GM10248 (cell line): ENCODE measurements at regions not wholly inside any gene's neighbourhood (a gene's known extent, or its start where the extent isn't known, plus 50 kb on each side); places are given as distances from the start of the nearest gene placed in this dataset.

Source experiments
- CTCF ChIA-PET: fragments of 300-600 bp; sonication (Branson Sonifier 250); formaldehyde crosslinking; extraction: SDS; loops from one replicate; lab custom pipeline; 2021; ENCODE audit warnings: antibody characterized with exemption; lab: Yijun Ruan, JAX
- POLR2A ChIA-PET: fragments of 350-650 bp; sonication (Branson Sonifier 250); formaldehyde crosslinking; extraction: SDS; loops from one replicate; lab custom pipeline; 2020; ENCODE audit warnings: antibody characterized with exemption; lab: Yijun Ruan, JAX
- DNase-seq: peaks from one replicate; pipeline ENCODE4 v3.0.0; 2012; ENCODE audit errors: extremely low spot score
- TF ChIP-seq, protein P1 (sequence below): IDR thresholded peaks from 2 replicates; pipeline ENCODE4 v1.5.1; 2012; ENCODE audit warnings: mild to moderate bottlenecking, low read depth; ENCODE audit errors: extremely low read depth, missing control alignments, control extremely low read depth

DNA sequence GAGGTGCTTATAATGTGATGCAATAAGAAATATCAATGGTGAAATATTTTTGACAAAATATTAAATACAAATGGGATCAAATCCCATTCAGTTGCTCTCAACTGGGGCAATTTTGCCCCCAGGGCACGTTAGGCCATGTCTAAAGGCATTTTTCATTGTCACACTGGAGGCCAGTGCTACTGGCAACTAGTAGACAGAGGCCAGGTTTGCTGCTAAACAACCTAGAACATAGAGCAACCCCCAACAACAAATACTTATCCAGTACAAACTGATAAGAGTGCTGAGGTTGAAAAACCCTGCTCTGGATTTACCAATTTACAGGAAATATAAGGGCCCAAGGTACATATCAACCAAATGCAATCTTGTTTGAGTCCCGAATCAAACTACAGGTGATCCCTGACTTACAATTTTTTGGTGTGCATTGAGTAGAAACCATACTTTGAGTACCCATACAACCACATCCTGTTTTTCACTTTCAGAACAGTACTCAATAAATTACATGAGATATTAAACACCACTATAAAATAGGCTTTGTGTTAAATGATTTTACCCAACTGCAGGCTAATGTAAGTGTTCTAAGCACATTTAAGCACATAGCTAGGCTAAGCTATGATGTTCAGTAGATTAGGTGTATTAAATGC is 237.5 kb downstream of the HNRNPD start:
- ChIA-PET POLR2A (no interaction called here), CTCF (interaction anchor here (1.3 kb wide), 1 partner anchor 17 kb away, joined by 3 read pairs; no protein-coding TSS in a partner anchor)
- TF ChIP-seq, protein P1, sequence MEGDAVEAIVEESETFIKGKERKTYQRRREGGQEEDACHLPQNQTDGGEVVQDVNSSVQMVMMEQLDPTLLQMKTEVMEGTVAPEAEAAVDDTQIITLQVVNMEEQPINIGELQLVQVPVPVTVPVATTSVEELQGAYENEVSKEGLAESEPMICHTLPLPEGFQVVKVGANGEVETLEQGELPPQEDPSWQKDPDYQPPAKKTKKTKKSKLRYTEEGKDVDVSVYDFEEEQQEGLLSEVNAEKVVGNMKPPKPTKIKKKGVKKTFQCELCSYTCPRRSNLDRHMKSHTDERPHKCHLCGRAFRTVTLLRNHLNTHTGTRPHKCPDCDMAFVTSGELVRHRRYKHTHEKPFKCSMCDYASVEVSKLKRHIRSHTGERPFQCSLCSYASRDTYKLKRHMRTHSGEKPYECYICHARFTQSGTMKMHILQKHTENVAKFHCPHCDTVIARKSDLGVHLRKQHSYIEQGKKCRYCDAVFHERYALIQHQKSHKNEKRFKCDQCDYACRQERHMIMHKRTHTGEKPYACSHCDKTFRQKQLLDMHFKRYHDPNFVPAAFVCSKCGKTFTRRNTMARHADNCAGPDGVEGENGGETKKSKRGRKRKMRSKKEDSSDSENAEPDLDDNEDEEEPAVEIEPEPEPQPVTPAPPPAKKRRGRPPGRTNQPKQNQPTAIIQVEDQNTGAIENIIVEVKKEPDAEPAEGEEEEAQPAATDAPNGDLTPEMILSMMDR = no peak

DNA sequence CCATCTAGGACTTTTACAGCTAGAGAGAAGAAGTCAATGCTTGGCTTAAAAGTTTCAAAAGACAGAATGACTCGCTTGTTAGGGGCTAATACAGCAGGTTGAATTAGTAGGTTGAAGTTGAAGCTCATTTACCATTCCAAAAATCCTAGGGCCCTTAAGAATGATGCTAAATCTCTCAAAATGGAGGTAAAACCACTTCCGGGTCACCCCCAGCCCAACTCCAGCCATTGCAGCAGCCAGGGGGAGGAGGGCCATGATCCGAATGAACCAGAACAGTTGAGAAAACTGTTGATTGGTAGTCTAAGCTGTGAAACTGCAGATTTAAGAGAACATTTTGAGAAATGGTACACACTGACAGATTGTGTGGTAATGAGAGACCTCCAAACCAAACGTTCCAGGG is 245.4 kb downstream of the HNRNPD start:
- POLR2A ChIA-PET = no interaction called here
- CTCF ChIA-PET = no interaction called here
- TF ChIP-seq, protein P1 = no peak
- DNase-seq = no peak

More for the DNA sequence above, 237.5 kb downstream of the HNRNPD start:
- DNase-seq = no peak

DNA sequence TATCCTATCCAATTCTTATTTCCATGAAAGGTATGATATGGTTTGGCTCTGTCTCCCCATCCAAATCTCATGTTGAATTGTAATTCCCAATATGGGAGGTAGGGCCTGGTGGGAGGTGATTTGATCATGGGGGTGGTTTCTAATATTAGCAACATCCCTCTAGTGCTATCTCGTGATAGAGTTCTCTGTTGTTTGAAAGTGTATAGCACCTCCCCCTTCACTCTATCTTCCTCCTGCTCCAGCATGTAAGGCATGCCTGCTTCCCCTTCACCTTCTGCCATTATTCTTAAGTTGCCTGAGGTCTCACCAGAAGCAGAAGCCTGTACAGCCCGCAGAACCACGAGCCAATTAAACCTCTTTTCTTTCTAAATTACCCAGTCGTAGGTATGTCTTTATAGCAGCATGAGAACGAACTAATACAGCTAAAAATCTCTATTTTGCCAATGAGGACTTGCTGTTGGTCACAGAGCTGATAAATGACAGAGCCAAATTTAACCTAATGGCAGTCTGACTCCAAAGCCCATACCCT is 247.2 kb downstream of the HNRNPD start:
- CTCF ChIA-PET = no interaction called here
- DNase-seq = no peak
- POLR2A ChIA-PET = no interaction called here
- TF ChIP-seq, protein P1 = no peak

DNA sequence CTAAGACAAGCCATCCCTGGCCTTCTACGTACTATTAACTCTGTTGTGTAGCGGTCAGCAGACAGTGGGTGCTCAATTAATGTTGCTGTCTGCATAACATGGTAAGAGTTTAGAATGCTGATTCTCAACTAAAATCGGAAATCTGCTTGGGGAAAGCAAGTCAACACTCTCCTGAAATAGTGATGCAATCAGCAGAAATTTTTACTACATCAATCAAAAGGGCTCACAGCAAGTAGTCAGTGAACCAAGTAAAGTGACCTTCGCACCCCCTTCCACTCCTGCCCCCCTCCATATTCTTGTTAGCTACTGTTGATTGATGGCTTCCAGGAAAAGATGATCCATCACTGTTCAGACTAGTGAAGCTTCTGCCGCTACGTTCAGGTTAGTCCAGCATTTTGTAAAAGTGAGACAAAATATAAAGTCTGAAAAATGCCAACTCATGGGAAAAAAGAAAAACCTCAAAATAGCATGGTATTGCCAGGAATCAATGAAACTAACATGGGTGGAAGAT is 247.9 kb downstream of the HNRNPD start:
- no peak for DNase-seq
- POLR2A ChIA-PET = no interaction called here
- CTCF ChIA-PET = no interaction called here
- TF ChIP-seq, protein P1 = no peak

DNA sequence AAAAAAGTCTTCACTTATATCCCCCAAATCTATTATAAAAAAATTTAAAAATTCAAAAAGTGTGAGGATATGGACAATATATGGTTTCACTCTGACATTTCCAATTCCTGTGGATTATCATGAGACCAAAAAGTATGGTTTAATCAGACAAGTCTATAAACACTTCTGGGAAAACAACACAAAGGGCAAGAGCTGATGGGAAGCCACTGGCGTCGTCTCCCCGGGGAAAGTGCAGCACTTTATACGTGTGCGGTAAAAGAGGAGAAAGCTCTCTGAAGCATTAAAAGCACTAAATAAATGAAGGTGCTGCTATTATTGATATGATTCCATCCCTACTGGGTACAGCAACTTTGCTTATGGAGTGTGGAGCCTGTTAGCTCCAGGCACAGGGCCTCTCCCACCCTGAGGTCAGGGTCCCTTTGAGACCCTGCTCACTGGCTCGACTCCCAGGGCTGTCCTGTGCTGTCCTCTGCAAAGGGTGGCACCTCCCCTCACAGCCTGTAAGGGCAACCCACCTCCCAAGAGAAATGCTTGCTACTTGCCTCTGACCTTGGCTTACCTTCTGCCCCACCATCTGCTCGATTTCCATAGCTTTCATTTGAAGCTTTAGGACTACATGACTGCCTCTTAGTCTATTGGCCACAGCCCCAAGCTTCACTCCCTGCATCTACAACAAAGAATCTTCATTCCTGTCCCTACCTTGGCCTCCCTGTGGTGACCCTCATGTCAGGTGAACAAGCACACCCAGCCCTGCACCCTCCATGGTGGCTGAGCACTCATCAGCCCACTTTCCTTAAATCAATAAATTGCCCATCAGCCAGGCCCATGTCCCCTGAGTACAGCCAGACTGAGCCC is 248.6 kb downstream of the HNRNPD start:
- ChIA-PET POLR2A (interaction anchor here (0.6 kb wide), 1 partner anchor 607 kb away, joined by 4 read pairs; no protein-coding TSS in a partner anchor), CTCF (no interaction called here)
- TF ChIP-seq, protein P1 = no peak
- DNase-seq = no peak

DNA sequence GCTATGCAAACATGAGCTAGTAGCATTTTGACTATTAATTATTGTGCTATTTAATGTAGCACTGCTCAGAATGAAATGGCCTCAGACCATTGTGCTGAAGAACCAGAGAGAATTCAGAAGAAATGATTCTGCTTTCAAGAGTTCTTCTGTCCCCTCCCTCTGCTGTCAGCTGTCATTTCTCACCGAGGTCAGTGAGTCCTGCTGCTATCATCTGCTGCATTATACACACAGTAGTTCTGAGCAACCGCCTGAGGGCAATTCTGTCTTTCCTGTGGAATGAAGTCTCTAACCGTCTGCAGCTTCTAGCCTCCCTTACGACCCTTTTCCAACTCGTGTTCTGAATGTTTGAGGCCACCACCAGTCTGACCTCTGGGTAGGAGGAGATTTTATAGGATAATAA is 249.4 kb downstream of the HNRNPD start:
- DNase-seq = no peak
- ChIA-PET POLR2A (no interaction called here), CTCF (no interaction called here)
- TF ChIP-seq, protein P1 = no peak
